ENCODE measurements at regions not wholly inside any gene's neighbourhood (a gene's known extent, or its start where the extent isn't known, plus 50 kb on each side); places are given as distances from the start of the nearest gene placed in this dataset.
A peak's percentile ranks its signal among the peaks of the same experiment; 100 is the strongest.
"Not testable (repeated sequence)": the region's sequence is repeated elsewhere in the genome, so short reads cannot be mapped to it uniquely, and the experiment has no call there.

DNA sequence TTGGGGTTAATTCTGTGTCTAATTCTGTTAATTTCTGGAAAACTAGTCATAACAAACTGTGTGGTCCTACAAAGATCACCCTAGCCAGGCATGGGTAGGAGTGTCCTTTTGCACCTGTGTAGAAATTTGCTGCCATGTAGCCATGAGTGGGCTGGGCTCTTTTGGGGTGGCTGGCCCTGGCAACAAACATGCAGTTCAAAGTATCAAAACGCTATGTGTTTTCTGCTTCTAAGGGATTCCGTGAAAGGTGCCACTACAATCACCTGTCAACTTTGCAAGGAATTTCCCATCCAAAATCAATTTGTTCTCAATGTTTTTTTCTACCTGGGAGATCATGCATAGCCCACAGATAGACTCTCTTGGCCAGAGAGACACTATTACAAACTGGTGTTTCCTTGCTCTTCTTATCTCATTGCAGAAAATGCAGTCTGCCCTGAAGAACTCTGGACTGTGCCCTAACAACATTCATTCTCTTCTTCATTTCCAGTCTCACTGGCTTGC is 537.7 kb upstream of the ID2 start:
- no peak for DNase-seq

- DNase-seq, result no peak
Measured at GRCh38 chr2:8144785-8145184, 537.1 kb upstream of the ID2 start.

- DNase-seq, result not testable (repeated sequence)
Measured at GRCh38 chr2:8145375-8145774, 536.5 kb upstream of the ID2 start.

DNA sequence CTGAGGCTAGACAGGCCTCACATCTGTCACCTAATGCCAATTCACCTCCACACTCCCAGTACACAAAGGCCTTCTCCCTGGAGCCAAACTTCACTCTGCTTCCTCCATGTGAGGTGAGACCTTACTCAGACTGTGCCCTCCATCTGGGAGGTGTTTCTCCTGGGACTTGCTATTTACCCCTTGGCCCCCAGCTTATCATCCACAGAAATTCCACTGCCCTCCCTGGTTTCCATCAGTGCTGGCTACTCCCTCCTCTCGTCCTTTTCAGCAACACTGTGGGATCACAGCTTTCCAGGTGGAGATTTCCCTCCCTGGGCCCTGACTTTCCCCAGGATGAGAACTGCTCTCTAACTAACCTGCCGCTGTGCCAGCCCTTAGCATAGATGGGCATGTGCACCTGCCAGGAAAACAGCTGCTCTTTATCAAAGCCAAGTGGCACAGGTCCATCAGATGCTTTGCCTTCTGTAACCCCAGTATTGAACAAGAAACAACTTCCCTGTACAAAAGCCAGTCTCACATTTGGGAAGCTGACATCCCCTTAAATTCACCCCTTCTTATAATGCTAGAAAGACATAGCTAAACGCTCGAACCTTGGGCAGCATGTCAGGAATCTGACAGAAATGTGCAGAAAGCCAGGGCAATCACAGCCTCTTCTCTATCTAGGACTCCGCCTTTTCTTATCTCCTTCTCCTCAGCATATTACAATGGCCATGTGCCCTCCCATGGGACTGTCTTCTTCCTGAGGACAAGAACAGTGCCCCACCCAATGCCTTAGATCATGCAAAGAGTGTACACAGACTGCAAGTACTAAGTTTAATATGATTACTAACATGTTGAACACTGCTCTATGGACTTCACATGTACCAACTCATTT is 535.5 kb upstream of the ID2 start:
- DNase-seq, result no peak

DNA sequence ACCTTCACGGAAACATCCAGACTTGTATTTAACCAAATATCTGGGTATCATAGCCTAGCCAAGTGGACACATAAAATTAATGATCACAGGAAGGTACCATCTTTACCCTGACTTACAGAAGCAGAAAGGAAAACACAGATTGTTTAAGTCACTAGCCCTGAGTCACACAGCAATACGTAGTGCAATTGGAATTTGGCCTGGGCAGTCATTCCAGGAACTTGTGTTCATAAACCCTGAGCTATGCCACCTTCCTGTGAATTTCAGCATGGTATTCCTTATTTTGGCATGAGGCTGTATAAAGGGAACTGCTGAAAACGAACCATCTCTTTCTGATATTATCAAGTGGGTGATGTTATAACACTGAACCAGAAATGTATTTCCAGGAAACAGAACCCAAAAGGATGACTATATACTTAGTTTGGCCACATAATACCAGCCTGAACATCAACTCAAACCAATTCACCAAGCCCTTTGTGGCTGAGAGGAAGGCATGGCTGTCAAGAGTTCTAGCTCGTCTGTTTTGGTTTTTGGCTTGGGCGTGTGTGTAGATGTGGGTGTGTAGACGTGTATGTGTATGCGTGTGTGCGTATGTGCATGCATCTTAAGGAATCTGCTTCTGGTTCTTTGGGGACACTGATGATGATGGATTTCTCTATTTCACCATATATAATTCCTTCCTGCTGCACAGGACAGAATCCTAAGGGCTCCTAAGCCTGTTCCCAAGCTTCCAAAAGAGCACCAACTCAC is 533.4 kb upstream of the ID2 start:
- DNase-seq, result no peak

GRCh38 chr2:8149007-8149405 is 532.9 kb upstream of the ID2 start:
- no peak for DNase-seq

DNA sequence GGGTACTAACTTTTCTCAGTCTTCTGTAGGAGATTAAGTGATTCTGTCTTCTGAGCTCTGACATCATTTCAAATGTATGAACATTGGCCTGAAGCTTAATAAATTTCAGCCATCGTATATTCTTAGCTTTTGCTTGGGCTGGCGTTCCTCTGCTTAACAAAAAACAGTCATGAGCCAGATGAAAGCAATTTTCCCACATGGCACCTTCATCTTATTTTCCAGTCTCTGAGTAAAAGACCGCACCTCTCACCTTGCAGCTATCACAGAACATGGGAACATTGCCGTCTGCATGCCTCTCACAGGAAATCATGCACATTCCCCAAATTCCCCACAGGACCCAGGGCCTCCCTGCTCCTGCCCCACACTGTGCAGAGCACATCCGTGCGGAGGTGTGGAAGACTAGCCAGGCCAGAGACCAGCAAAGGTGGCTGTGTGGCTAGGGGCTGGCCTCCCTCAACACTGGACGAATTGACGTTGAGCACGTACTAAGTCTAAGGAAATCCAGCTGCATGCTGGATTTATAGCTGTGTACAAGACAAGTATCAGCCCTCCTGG is 531.8 kb upstream of the ID2 start:
- peak; percentile 31 for DNase-seq

DNA sequence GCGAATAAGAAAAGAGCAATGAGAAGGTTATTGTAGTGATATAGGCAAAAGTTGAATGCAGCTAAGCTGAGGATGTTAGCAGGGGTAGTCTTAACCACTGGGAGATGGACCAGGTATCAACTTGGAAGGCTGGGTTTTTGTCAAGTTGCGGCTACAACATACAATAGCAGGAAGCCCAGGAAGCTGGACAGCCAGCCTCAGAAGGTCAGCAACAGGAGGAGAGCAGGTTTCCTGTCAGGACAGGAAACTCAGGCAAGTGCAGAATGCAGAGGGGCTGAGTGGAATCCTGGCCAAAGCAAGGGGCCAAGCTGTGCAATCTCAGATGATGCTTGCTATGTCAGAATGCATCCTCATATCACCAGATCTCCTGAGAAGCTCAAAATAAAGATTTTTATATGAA is 530.0 kb upstream of the ID2 start:
- no peak for DNase-seq

DNA sequence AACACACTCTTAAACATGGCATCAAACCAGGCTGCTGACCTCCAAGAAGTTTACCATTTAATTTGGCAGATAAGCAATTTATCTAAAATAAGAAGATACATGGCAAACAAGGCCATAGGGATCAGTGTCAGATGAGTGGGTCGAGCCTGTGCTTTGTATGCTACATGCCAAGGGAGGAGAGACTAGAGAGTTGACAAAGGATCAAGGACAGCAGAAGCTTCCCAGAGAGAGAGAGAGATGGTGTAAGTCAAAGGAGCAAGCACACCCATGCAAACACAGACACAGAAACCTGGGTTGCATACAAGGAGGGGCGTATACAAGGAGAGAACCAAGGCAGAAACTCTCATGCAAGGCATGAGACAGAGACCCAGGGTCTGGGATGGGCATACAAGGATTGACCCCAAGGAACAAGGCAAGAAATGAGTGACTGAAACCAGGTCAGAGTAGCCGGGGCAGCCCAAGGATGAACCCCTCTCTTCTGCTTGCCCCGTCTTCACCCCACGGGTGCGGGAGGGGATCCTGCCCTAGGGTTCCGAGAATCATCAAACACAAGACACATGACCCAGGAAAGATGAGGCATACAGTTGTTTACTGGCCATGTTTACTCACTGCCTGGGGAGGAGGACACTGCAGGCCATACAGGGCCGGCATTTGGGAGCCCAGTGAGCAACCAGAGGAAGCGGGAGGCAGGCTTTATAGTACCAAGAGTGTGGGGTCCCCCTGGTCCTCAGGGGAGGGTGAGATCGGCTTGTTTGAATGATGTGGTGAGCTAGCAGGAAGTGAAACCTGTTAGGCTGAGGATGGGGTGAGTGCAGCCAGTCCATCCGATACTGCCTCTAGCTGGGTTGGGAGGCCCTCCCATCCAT is 529.2 kb upstream of the ID2 start:
- DNase-seq, result no peak

- DNase-seq, result no peak
Measured at GRCh38 chr2:8153258-8153718, 528.6 kb upstream of the ID2 start.

DNA sequence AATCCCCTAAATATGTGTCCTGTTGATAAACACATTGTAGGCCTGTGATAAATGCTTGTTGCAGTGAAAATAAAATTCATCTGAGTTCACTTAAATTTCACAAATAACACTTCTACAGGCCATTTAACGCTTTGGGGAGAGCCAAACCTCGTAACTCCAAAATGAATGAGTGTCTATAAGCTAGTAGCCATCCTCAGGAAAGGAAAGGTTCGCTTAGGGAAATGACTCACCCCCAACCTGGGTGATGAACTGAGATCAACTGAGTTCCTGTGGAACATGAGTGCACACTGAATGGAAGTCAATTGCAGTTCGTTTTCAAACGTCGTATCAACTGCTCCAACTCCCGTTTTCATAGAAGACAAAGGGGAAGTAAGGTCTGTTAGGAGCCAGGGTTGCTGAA is 527.6 kb upstream of the ID2 start:
- no peak for DNase-seq

DNA sequence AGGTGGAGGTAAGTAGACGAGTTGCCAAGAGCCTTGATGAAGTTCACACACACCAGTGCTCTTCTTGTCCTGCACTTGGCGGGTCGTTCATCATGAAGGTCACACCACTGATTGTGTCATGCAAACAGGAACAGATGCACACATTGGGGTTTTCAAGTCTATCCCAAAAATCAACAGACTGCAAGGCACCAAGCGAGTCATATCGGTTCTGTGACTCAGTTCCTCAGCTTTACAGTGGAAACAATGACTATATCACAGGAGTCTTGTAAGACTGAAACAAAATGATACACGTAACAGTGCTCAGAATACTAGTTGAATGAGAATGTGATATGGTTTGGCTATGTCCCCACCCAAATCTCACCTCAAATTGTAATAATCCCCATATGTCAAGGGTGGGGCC is 526.9 kb upstream of the ID2 start:
- no peak for DNase-seq

DNA sequence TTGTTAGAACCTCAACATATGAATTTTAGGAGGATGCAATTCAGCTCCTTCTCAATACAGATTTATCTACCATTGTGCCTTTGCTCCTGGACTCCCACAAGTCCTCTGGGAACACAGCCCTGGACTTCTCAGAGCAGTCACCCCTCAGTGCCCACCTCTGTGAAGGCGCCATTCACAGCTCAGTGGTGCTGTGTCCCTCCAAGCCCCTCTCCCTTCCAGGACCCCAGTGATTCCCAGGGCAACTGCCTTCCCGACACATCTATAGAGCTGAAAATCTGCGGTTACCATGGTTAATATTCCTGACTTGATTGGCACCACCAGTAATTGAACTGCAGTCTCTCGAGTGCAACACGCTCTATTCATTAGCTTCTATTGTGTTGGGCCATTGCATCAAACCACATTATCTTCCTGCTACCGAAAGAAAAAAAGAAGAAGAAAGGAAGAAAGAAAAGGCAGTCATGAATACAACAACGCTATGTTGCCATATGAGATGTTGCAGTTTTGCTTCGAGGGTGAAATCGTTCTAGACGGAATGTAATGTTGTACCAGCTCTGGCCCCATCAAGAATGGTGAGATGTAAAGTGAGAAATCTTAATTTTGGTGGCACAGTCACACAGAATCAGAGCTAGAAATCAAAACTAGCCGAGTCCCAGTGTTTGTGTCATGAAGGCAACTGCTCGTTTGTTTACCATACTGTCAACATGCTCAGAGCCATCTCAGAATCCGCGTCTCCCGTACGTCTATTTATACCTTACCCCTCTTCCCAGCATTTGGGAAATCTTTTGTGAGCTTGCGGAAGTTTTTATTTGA is 524.0 kb upstream of the ID2 start:
- no peak for DNase-seq

GRCh38 chr2:8158711-8159110 is 523.1 kb upstream of the ID2 start:
- no peak for DNase-seq

DNA sequence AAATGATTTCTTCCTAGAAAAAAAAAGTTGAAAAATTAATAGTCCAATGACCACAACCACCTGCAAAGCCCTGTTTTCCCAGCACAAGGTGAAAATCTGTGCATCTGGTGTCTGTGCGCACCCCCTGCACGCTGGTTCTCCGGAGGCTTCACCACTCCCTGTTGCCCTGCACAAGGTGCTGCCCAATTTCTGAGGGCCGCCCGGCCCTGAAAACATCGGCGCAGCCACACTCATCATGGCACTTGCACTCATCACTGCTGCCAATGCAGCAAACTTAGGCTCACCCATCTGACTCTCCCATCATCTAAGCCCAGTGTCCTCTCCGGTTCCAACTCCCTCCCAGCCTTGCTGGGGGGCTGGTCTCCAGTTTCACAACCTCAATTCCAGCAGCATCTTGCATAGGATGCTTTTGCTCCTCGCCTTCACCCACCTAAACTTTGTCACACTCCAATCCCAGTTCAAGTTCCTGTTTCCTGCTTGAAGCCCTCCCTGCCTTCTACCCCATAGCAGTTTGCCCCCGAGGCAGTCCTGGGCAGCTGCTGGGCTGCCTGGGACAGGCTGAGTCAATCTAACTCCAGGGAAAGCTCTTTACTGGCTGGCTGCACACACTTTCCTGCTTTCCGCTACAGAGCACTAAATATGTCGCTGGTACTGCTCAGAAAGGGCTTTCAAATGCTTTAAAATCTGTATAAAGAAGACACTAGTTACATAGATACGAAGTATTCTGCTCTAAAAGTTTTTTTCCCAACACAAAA is 522.5 kb upstream of the ID2 start:
- DNase-seq, result peak; percentile 14

- DNase-seq, result no peak
Measured at GRCh38 chr2:8159966-8160603, 521.8 kb upstream of the ID2 start.

DNA sequence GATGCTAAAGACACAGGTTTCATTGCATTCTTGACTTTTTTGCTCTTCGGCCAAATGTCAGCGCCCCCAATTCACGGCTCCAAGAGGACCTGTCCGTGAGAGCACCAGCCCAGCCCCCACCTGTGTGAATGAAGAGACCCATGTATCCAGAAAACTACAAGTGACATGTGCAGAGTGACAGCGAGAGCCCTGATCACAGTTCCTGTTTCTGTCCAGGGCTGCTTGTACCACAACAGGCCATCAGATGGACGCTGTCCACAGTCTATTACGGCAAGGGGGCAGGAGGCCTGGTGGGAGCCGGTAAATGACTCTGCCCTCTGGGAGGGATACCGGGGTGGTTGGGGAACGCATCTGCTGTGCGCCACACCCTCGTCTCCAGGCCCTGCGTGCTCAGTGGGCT is 520.9 kb upstream of the ID2 start:
- no peak for DNase-seq

- DNase-seq, result peak; percentile 31
Measured at GRCh38 chr2:8162552-8162951, 519.3 kb upstream of the ID2 start.

DNA sequence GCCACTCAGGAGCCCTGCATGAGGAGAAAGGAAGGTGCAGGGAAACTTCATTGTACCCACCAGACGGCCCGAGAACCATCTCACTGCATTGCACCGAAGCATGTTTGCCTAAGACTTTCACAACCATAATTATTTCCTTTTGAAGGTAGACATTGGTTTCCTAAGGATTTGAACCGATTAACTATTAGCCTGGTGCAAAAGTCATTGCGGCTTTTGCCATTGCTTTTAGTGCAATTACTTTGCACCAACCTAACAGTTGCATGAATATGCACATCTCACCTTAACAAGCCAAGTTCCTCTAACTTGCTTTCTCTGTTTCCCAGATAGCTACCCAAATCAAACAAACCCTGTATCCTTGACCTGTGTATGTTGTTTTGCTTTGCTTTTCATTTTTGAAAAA is 516.3 kb upstream of the ID2 start:
- DNase-seq, result no peak

All from left kidney (tissue), 1 donor.